Pulmonary artery endothelial cell (primary cell): ENCODE measurements at regions not wholly inside any gene's neighbourhood (a gene's known extent, or its start where the extent isn't known, plus 50 kb on each side); places are given as distances from the start of the nearest gene placed in this dataset.
"Not testable (repeated sequence)": the region's sequence is repeated elsewhere in the genome, so short reads cannot be mapped to it uniquely, and the experiment has no call there.

Source experiments
- DNase-seq: peaks from one replicate; pipeline ENCODE4 v3.0.0-alpha.2; 2011; ENCODE audit warnings: low read depth, low spot score

DNA sequence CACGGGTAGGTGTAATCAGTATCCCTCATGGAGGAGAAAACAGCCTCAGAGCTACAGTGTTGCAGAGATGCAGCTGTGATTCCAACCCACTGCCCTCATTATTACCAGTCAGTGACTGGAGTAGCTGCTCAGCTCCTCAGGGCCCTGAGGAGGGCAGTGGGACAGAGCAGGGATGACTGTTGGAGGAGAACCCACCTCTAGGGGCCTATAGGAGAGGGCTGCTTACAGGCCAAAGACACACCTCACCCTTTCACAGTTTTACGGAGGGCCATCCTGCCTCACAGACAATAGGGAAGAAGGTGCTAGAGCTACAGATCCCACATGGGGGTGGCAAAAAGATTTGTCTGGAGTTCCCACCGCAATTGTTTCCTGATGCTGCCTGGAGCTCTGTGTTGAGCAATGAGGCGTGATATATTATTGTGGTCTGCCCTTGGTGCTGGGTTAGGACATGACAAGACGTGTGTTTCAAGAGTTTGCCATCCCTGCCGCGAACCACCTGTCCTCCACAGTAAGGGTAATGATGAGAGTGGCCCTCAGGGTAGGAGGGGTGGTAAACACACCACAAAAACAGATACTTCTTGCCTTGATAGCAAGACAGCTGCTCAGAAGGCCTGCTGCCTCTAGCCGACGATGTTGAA is 140.5 kb upstream of the TPM1 start:
- DNase-seq: no peak

DNA sequence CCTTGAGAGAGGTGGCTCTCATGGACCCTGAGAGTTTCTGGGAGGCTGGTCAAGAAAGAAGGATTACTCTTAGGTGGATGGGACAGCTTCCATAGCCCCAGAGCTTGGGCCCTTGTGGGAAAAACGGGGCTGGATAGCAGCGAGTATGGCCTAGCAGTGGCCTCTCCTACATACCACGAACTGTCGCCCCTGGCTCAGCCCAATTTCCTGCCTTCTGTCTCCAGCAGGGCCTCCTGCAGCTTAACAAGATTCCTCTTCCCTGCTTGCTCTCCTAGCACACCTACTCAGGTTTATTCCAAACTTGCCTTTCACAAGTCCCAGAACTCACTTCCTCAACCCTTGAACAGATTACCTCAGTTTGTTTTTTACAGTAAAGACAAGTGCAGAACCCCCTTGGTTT is 139.7 kb upstream of the TPM1 start:
- no peak for DNase-seq

DNA sequence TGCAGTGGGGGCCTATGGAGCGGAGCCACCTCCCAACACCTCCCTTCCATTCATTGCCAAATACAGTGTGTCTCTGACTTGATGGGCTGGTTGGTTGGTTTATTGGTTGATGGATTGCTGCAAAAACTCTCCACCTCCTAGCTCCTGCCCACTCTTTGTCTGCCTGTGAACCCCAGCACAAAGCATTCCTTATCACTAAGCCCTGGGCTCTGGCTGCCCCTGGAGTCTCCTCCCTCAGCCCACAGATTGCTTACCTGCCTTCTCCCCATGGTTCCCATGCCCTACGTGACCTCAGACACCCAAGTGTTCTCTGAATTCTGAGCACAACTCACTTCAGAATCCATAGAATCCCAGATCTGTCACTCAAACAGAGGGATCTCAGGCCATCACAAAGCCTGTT is 139.1 kb upstream of the TPM1 start:
- DNase-seq: no peak

DNA sequence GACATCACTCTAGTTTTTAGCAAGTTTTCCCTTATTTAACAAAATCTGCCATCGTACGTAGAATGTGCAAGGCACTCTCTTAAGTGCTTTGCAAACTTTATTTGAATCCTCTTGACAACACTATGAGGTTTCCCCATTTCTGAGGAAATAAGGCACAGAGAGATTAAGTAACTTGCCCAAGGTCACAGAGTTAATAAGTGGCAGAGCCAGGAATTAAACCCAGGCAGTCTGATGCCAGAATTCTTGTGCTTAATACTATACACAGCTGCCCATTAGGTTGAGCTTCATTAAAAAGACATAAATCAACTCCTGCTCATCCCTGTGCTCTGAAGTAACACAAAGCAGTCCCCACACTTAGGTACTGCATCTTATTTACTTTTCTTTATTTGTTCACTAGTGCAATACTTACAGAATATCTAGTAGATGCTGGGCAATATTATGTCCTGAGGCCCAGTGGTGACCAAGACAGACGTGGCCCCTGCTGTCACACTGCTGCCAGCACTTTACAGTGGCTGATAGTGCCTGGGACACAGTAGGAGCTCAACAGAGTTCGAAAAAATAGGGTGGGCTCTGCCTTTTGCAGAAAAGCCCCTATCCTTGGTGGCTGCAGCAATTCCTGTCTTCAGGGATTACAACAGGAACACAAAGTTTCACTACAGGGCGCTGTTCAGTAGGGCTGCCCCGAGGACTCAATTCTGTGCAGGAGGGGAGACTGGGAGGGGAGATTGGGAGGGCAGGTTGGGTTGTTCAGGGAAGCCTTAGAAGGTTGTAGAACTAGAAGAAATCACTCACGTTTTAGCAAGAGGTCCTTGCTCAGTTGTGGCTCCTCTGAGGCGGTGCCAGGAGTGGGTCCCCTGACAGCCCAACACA is 138.3 kb upstream of the TPM1 start:
- no peak for DNase-seq

DNA sequence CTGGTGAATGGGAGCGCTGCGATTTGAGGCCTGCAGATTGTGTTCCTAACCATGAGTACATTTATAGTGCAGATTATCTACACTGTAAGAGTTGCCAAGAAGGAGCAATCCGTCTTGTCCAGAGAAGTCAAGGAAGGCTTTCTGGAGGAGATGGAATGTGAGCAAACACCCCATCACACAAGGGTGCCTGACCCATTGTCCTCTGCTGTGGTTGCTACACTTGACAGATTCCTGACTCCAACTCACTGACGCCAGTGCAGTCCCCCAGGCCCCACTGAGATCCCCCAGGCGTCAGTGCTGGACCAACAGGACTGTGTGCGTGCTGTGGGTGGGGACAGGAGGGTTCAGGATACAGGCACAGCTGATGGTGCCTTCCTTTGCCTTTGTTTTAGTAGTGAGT is 135.9 kb upstream of the TPM1 start:
- no peak for DNase-seq

DNA sequence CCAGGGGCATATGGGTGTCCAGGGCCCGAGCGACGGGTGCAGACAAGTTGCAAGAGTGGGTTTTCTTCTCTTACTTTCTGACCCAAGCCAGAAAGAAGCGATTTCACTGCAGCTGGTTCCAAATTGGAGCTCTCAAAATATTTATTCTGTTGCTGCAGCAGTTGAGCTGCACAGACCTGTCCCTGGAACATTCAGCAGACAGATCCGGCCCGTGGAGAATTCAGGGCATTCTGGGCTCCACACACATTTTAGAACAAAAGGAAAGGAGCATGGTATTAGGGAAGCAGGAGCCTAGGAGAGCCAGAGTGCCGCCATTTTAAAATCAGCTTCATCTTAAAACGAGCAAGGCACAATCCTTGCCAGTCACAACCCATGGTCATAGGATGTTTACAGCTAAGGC is 135.3 kb upstream of the TPM1 start:
- no peak for DNase-seq

DNA sequence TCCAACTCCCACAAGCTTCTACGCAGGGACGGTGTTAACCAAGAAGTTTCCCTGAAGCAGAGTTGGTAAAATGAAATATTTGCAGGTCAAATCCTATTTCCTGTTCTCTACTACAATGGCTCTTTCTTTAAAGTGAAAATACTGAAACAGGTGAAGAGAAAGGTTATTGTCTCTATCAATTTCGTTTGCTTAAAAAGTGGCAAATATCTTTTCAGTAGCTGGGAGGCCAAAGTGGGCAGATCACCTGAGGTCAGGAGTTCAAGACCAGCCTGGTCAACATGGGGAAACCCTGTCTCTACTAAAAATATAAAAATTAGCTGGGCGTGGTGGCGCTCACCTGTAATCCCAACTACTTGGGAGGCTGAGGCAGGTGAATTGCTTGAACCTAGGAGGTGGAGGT is 134.2 kb upstream of the TPM1 start:
- not testable (repeated sequence) for DNase-seq

DNA sequence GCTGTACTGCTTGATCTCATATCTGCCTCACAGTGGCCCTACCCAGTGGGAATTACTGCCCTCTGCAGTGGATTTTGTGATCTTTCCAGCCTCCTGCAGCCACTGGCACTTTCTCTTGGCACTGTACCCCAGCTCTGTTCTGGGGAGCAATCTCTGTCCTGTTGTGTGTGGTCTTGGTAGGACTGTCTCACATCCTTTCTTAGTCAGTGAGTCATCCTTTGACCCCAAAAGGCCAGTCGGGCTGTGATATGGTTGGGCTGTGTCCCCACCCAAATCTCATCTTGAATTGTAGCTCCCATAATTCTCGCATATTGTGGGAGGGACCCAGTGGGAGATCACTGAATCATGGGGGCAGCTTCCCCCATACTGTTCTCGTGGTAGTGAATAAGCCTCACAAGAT is 133.3 kb upstream of the TPM1 start:
- DNase-seq: no peak

DNA sequence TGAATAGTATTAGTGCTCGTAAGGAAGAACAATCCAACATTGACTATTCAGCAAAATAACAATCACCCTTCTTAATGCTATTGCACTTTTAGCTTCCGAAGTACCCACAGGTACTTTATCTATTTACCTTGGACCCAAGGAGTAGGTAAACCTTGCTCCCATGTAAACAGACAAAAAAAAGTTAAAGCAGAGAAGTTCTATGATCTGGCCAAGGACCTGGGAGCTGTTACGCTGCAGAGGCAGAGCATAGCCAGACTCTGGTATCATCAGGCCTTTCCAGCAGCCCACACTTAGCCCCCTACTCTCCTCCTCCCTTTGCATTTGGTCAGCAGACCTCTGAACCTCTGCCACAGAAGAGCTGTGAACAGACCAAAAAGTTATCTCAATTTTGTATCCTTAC is 130.3 kb upstream of the TPM1 start:
- DNase-seq: no peak

DNA sequence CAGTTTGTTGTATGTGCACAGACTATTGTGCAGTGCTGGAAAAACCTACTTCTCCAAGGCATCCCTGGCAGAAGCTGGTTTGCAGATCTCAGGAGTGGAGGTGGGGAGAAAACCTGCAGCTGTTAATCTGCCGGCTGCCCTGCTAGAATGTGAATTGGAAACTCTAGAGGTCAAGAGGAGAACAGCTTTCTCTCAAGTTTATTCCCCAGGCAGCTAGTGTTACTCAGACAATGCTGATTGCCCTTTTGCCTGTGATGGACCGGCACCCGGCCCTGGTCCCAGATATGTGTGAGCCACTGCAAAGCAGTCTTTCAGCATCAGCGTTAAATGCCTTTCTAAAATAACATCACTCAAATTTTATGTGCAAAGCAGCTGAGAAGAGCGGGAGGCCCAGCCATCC is 129.7 kb upstream of the TPM1 start:
- no peak for DNase-seq

DNA sequence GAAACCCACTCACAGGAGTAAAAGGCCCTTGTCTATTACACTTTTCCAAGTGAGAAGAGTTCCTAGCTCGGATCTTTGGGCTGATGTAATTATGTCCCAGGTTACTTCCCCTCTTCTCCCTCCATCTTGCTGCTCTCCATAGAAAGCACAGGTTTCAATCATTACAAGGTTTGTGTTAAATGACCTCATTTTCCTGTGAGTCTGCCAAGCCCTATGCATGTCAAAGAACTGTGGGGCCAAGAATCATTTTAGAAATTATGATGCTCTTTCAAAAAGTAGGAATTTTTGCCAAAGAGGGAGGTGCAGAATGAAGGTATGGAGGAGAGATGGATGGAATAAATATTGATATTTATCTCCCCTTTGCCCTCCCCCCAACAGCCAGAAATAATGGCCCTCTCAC is 129.3 kb upstream of the TPM1 start:
- DNase-seq: no peak

DNA sequence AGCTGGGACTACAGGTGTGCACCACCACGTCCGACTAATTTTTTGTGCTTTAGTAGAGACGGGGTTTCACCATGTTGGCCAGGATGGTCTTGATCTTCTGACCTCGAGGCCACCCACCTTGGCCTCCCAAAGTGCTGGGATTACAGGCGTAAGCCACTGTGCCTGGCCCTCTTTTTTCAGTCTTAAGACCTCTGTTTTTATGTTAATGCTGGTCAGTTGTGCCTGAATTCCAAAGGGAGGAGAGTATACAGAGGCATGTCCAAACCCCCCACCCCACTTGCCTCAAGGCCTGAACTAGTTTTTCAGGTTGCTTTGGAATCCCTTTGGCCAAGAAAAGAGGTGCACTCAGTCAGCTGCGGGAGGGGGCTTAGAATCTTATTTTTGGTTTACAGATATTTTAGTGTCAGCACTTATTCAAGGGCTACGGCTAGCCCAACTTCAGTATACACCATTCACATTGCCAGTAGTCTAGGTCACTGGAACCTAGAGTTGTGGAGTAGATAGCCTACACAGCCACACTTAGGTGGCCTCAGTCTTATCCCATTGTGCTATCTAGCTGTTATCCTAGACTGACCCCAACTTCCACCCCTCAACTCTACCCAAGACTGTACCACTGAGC is 128.0 kb upstream of the TPM1 start:
- no peak for DNase-seq

DNA sequence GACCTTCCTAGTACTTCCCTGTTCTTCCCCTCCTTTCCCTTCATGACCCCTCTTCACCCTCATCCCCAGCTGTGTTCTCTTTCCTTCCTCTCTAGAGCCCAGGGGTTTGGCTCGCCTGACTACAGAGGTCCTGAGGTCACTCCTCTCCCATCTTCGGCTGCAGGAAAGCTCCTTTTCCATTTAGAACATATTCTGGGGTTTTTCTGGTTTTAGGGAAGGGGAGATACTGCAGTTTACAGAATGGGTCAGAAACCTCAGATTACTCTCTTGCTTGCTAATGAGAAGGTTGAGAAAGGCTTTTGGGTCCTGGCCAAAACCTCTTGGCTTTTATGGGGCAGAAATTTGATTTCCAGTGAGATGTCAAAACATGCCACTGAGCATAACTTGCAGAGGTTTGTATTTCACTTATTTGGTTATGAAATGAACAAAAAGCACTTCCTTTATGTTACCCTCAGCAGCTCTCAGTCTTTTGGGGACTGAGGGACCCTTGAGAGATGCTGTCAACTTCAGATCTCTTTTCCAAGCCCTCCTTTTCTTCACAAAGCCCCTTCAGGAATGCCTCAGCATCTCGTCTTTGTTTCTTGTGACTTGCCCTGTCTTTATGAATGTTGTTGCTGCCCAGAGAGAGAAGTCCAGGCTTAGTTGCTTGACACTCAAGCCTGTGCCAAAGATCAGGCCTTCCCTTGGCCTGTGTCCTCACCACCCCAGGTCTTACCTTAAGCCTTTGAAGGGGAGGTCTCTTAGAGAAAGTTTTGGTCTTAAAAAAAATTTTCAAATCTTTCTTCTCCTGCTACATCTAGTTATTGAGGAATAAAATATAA is 121.7 kb upstream of the TPM1 start:
- no peak for DNase-seq

DNA sequence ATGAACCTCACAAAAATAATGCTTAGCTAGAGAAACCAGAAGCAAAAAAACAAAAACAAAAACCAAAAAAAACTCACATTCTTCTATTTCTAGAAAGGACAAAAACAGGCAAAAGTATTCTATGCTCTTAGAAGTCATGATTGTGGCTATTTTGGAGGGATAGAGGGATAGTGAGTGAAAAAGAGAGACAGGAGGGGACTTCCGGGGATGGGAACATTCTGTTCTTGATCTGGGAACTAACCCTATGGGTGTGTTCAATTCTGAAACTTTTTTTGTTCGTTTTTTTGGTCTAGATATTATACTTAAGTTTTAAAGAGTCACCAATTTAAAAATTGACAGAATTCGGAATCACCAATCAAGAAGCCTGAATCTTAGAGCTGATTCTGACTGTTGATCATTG is 120.0 kb upstream of the TPM1 start:
- no peak for DNase-seq

DNA sequence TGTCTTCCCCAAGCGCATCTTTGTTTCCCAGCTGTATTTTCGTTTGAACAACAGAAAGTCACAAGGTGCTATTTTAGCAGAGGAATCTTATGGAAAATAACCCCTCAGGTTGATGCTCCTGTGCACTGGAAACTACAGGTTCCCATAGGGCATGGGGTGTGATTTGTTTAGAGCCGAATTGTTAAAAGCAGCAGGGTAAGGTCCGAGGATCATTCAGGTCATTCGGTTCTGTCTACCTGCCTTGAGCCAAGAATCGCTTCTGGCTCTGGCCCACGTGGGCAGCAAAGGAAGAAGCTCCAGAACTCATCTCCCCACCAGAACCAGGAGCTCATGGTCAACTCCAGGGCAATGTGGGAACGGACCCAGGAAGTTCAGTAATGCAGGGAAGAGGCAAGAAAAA is 116.7 kb upstream of the TPM1 start:
- no peak for DNase-seq

DNA sequence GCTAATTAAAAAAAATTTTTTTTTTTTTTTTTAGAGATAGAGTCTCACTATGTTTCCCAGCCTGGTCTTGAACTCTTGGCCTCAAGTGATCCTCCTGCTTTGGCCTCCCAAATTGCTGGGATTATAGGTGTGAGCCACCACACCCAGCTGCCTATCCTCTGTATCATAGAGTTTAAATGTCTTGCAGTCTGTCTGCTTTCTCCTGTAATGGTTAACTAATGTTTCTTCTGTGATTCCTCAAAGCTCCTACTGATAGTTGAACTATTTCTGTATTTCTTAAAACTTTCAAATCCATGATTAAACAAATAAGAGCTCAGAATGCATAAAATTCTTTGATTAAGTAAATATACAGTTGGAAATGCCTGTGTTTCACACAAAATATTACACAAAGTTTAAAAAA is 115.4 kb upstream of the TPM1 start:
- DNase-seq: no peak

DNA sequence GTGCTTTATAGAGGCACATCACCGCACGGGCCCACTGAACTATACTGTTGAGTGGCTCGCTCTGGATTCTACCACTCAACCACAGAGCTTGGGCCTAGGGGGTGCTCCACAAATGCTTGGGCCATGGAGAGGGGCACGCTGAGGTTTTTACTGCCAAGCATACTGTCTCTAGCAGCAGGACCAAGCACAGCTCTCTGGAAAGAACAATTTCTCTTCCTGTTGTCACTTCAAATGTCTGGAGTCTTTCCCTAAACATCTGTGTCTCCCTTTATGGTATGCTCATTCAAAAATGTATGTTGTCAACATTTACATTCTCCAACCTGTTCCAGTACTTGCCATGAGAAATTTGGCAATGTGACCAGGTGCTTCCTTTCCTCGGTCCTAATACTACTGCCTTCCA is 114.7 kb upstream of the TPM1 start:
- no peak for DNase-seq

DNA sequence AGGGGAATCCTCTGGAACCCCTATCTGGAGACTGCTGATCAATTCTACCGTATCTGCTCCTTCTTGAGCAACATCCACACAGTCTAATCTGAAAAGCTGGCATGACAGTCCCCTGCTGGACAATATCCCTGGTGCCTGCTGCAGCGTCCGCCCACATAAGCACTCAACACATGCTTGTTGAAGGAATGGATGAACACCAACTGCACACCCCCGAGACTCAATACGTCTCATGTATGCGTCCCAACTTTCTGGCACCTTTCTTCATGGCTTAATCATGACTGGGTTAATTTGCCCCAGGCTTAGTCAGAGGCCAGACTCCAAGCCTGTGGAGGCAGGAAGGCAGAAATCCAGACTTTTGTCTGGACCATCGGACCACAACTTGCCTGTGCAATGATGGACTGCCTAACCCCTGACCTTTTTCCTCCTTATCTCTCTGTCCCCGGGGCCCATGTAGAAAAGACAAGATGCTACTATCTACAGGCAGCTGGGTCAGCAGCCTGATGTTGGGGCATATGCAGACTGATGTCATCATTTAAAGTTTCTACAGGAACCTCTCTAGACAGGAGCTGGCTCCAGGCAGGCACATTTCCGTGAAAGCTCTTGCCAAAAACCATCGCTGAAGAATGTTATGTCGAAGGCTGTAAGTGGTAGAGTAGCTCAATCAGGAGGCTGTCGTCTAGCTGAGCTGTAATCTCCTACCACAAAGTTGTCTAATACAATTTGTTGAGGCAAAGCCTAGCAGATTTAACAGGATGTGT is 114.1 kb upstream of the TPM1 start:
- peak; percentile 47 for DNase-seq

DNA sequence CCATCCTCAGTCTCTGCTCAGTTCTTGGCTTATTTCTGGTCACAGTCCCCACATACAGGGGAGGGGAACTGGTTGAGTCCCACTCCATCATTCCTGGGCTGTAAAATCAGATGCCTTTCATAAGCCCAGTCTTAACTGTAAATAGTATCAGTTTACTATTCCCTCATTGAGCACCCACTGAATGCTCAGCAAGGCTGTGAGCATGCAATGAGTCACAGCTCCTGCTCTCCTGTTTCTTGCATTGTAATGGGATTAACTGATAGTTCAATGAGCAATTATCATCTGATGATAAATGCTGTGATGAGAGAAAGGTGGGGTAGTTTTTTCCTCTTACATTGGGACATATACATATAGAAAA is 113.6 kb upstream of the TPM1 start:
- DNase-seq: peak; percentile 7

DNA sequence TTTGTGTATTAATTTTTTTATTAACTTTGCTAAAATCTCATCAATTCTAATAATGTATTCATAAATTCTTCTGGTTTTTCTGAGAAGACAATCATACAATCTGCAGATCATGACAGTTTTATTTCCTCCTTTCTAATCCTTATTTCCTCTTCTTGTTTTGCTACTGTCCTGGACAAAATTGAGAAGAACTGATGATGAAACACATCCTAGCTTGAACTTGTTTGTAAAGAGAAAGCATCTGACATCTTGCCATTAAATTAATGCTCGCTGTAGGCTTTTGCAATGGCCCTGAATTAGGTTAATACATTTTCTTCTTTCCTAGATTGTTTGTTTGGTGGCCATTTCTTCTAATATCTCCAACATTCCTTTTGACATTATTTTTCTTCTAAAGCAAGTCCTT is 110.9 kb upstream of the TPM1 start:
- DNase-seq: no peak

DNA sequence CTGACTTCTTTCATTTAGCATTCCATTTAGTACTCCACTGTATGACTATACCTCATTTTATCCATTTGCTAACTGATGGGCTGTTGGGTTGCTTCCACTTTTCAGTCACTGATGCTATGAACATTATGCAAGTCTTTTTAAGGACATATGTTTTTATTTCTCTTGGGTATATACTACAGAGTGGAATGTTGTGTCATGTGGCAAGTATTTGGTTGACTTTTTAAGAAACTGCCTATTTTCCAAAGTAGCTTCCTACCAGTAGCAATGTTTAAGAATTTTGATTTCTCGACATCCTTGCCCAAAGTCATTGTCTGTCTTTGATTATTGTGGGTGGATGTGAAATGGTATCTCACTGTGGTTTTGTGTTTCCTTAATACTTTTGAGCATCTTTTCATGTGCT is 110.1 kb upstream of the TPM1 start:
- DNase-seq: no peak
